ENCODE measurements at regions not wholly inside any gene's neighbourhood (a gene's known extent, or its start where the extent isn't known, plus 50 kb on each side); places are given as distances from the start of the nearest gene placed in this dataset.

DNA sequence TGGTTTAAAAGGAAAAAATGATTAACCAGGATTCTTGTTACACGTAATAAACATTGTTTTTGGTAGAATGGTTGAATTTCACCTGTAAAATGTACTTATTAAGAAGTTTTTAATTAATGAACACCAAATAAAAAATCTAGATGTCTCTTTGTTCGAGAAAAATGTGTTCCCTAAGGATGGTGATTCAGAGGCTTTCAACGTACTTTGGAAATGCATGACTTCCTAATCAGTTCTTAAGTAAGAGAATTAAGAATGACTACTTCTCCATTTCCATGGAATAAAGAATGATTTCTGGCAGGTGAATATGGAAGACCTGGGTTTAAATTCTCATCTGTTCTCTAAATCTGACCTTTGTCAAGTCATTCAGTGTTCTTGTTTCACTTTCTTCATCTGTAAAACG lies 428.6 kb downstream of the KCNH5 start:
- in situ Hi-C loops (cut with MboI; ENCODE audit: low sequenced_read_pairs): no loop called here
- no peak overlapping the region for H2BK20ac ChIP-seq (ENCODE audit: low read depth, low read length)
- dilution Hi-C loops (cut with HindIII; ENCODE audit: low sequenced_read_pairs, unreplicated experiment): no loop called here
- no peak for DNase-seq
- intact Hi-C loops (cut with micrococcal nuclease): no loop called here
- H3K23ac ChIP-seq (ENCODE audit: low read depth, low read length): no peak overlapping the region
- H3K9ac ChIP-seq (ENCODE audit: low read depth, low read length): no peak overlapping the region
- no CpG with 5 or more reads among the region's 4 CpGs for WGBS, 2 experiments (ENCODE audit: extremely low coverage in 2 of 2, insufficient read length in 1 of 2)
- no peak overlapping the region for H2BK15ac ChIP-seq (ENCODE audit: low read depth, low read length)
- ATAC-seq (ENCODE audit: low read depth): no peak
- H4K91ac ChIP-seq (ENCODE audit: insufficient read depth, low read depth, low read length): no peak overlapping the region
- H2AK5ac ChIP-seq (ENCODE audit: low read depth, low read length): no peak overlapping the region
- H2BK120ac ChIP-seq (ENCODE audit: low read depth, low read length): no peak overlapping the region
- H4K5ac ChIP-seq (ENCODE audit: low read depth, low read length): no peak overlapping the region
- CTCF ChIA-PET: no interaction called here
- BruUV-seq (replicated peaks): no TSS peak
- H3K27me3 ChIP-seq (ENCODE audit: control insufficient read depth, insufficient read depth, low read length): no peaks in the 10 kb centered on the region
- no peak overlapping the region for H3K14ac ChIP-seq (replicated peaks; ENCODE audit: low read depth, low read length)
- TF ChIP-seq, protein P1, sequence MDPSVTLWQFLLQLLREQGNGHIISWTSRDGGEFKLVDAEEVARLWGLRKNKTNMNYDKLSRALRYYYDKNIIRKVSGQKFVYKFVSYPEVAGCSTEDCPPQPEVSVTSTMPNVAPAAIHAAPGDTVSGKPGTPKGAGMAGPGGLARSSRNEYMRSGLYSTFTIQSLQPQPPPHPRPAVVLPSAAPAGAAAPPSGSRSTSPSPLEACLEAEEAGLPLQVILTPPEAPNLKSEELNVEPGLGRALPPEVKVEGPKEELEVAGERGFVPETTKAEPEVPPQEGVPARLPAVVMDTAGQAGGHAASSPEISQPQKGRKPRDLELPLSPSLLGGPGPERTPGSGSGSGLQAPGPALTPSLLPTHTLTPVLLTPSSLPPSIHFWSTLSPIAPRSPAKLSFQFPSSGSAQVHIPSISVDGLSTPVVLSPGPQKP (IDR thresholded peaks at IDR 0.05; ENCODE audit: borderline replicate concordance, low read depth, low read length): no peak
- TF ChIP-seq, protein P2, sequence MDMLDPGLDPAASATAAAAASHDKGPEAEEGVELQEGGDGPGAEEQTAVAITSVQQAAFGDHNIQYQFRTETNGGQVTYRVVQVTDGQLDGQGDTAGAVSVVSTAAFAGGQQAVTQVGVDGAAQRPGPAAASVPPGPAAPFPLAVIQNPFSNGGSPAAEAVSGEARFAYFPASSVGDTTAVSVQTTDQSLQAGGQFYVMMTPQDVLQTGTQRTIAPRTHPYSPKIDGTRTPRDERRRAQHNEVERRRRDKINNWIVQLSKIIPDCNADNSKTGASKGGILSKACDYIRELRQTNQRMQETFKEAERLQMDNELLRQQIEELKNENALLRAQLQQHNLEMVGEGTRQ (IDR thresholded peaks at IDR 0.05; ENCODE audit: low read depth, low read length): no peak
- TF ChIP-seq MAFK (IDR thresholded peaks at IDR 0.05; ENCODE audit: low read depth, low read length) (no peak), SMC3 (IDR thresholded peaks at IDR 0.05; ENCODE audit: low read depth, low read length) (no peak), NFE2L2 (IDR thresholded peaks at IDR 0.05; ENCODE audit: low read depth, low read length) (no peak), MXI1 (IDR thresholded peaks at IDR 0.05; ENCODE audit: borderline replicate concordance, low read depth, low read length) (no peak), RAD21 (IDR thresholded peaks at IDR 0.05; ENCODE audit: low read length) (no peak), CEBPB (IDR thresholded peaks at IDR 0.05; ENCODE audit: low read depth, low read length) (no peak), BHLHE40 (IDR thresholded peaks at IDR 0.05; ENCODE audit: low read depth, low read length) (no peak), FOS (IDR thresholded peaks at IDR 0.05; ENCODE audit: low read depth, low read length) (no peak), CHD1 (IDR thresholded peaks at IDR 0.05; ENCODE audit: low read depth, low read length) (no peak), MAZ (IDR thresholded peaks at IDR 0.05; ENCODE audit: borderline replicate concordance, low read depth, low read length) (no peak), RFX5 (IDR thresholded peaks at IDR 0.05; ENCODE audit: low read depth, low read length) (no peak), RCOR1 (IDR thresholded peaks at IDR 0.05; ENCODE audit: insufficient replicate concordance, low read length) (no peak), POLR2A (IDR thresholded peaks at IDR 0.05; ENCODE audit: low read depth, low read length) (no peak)
- TF ChIP-seq, protein P3, sequence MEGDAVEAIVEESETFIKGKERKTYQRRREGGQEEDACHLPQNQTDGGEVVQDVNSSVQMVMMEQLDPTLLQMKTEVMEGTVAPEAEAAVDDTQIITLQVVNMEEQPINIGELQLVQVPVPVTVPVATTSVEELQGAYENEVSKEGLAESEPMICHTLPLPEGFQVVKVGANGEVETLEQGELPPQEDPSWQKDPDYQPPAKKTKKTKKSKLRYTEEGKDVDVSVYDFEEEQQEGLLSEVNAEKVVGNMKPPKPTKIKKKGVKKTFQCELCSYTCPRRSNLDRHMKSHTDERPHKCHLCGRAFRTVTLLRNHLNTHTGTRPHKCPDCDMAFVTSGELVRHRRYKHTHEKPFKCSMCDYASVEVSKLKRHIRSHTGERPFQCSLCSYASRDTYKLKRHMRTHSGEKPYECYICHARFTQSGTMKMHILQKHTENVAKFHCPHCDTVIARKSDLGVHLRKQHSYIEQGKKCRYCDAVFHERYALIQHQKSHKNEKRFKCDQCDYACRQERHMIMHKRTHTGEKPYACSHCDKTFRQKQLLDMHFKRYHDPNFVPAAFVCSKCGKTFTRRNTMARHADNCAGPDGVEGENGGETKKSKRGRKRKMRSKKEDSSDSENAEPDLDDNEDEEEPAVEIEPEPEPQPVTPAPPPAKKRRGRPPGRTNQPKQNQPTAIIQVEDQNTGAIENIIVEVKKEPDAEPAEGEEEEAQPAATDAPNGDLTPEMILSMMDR (conservative IDR thresholded peaks at IDR 0.05; ENCODE audit: low read depth, low read length): no peak
- no peak overlapping the region for H3K18ac ChIP-seq (ENCODE audit: low read depth, low read length)
- no peaks in the 10 kb centered on the region for H3K36me3 ChIP-seq (ENCODE audit: control insufficient read depth, insufficient read depth, low read length)
- no peak overlapping the region for H3K4ac ChIP-seq (ENCODE audit: low read depth, low read length)
- no peak overlapping the region for H2BK5ac ChIP-seq (ENCODE audit: low read depth, low read length, poor library complexity, severe bottlenecking)
- no peaks in the 10 kb centered on the region for H4K20me1 ChIP-seq (ENCODE audit: insufficient read depth, low read length)
- H2AK9ac ChIP-seq (replicated peaks; ENCODE audit: low read depth, low read length, poor library complexity): no peak overlapping the region
- H4K8ac ChIP-seq (ENCODE audit: low read depth in 2 of 2, low read length in 2 of 2): no peak overlapping the region
- H3K4me1 ChIP-seq (ENCODE audit: control insufficient read depth, insufficient read depth, low read length): no peaks in the 10 kb centered on the region
- POLR2A ChIA-PET (ENCODE audit: unreplicated experiment): no interaction called here
- H3K9me3 ChIP-seq (ENCODE audit: control insufficient read depth, insufficient read depth, low read length): no peaks in the 10 kb centered on the region
- H2AFZ ChIP-seq (replicated peaks; ENCODE audit: low read length, poor library complexity): no peak overlapping the region
- H3K27ac ChIP-seq (ENCODE audit: insufficient read depth, low read length): no peak overlapping the region
- no peaks in the 10 kb centered on the region for H3K79me1 ChIP-seq (ENCODE audit: low read depth in 1 of 2, low read length in 2 of 2)
- no peak overlapping the region for H3K4me2 ChIP-seq (ENCODE audit: low read depth, low read length)
- H3K9me1 ChIP-seq (ENCODE audit: insufficient read depth, low read length): no peaks in the 10 kb centered on the region
- H3K4me3 ChIP-seq (ENCODE audit: insufficient read depth, low read depth, low read length): no peak overlapping the region
- H3K56ac ChIP-seq (ENCODE audit: extremely low read depth, insufficient read depth, low read length): no peak overlapping the region

All from IMR-90 (cell line).